LHCN-M2 (cell line): ENCODE measurements at regions not wholly inside any gene's neighbourhood (a gene's known extent, or its start where the extent isn't known, plus 50 kb on each side); places are given as distances from the start of the nearest gene placed in this dataset.
"Not testable (repeated sequence)": the region's sequence is repeated elsewhere in the genome, so short reads cannot be mapped to it uniquely, and the experiment has no call there.

Source experiments
- DNase-seq: peaks from one replicate; pipeline ENCODE4 v3.0.0-alpha.2; 2012; ENCODE audit warnings: low read depth

- DNase-seq: no peak
These were observed 267.8 kb downstream of the MED10 start for GRCh38 chr5:6110441-6111005.

GRCh38 chr5:6108981-6109825, 269.1 kb downstream of the MED10 start:
- no peak for DNase-seq

DNA sequence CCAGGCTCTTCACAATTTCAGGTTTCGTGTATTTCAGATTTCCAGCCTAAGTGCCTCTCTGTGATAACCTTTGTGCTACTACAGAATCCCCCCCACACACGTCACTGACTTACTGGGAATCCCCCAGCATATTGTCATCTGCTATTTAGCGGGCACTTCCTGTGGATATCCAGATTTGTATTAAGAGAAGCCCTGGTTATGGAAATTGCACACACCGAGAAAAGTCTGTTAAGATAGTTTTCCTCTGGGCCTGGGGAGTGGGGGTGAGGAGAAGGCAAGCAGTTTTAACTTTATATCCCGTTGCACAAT, 269.9 kb downstream of the MED10 start:
- DNase-seq: no peak

DNA sequence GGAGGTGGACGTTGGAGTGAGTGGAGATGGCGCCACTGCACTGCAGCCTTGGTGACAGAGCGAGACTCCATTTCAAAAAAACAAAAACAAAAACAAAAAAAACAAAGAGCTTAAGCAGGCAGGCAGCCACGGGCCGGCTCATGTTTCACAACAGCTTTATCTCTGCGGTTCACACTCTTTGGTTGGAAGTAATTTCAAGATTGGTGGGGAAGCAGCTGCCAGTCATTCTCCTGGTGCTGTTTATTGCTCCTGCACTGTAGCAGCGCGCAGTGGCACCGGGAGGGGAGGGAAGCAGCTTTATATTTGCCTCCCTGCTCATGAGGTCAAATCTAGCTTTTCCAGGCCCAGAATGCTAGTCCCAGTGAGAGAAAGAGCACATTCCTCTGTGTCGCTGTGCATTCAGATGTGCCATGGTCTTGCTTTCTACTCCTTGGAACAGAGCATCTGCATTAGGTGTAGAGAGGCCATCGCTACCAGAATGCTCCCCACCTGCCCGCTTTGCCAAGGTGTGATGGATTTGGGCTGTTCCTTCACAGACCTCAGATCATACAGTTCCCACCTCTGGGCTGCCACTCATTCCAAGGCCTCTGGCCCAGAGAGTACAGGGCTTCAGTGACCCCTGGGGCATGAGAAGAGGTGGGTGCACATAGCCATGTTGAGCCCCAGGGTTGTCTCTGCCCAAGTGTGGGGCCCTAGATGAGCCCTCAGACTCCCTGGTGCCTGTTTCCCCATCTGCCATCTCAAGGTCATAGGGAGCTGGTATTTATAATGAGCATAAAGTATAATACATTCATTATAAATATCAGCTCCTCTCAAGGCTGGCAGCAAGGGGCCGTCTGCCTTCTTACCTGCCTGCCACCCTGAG, 270.4 kb downstream of the MED10 start:
- no peak for DNase-seq

GRCh38 chr5:6106756-6107155, 271.6 kb downstream of the MED10 start:
- DNase-seq: no peak

- DNase-seq: no peak
These were observed 273.0 kb downstream of the MED10 start for GRCh38 chr5:6105320-6105719.

DNA sequence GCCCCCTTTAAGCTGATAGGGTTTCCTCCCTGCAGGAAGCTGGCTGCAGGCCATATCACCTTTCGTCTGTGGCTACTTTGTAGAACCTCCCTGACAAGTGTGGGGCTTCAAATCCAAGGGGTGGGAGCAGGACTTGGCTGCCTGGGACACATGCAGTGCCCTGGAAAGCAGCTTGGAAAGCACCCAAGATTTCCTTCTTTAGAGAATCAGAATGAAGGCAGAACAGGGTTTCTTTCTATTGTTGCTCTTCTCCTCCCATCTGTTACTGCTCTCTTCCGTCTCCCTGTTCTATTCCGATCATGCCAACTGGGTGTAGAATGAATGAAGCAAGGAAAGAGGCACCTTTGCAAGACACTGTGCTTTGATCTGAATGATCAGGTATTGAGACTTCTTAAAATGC, 282.2 kb downstream of the MED10 start:
- no peak for DNase-seq

DNA sequence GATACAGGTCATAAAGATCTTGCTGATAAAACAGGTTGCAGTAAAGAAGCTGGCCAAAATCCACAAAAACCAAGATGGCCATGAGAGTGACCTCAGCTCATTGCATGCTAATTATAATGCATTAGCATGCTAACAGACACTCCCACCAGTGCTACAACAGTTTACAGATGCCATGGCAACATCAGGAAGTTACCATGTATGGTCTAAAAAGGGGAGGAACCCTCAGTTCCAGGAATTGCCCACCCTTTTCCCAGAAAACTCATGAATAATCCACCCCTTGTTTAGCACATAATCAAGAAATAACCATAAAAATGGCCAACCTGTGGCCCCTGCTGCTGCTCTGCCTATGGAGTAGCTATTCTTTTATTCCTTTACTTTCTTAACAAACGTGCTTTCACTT, 284.2 kb downstream of the MED10 start:
- not testable (repeated sequence) for DNase-seq

- no peak for DNase-seq
These were observed 287.5 kb downstream of the MED10 start for GRCh38 chr5:6090838-6091237.

- no peak for DNase-seq
These were observed 288.2 kb downstream of the MED10 start for GRCh38 chr5:6090079-6090654.

- no peak for DNase-seq
These were observed 289.6 kb downstream of the MED10 start for GRCh38 chr5:6088706-6089105.

- no peak for DNase-seq
These were observed 290.8 kb downstream of the MED10 start for GRCh38 chr5:6087576-6087975.

GRCh38 chr5:6086871-6087270, 291.5 kb downstream of the MED10 start:
- DNase-seq: no peak

DNA sequence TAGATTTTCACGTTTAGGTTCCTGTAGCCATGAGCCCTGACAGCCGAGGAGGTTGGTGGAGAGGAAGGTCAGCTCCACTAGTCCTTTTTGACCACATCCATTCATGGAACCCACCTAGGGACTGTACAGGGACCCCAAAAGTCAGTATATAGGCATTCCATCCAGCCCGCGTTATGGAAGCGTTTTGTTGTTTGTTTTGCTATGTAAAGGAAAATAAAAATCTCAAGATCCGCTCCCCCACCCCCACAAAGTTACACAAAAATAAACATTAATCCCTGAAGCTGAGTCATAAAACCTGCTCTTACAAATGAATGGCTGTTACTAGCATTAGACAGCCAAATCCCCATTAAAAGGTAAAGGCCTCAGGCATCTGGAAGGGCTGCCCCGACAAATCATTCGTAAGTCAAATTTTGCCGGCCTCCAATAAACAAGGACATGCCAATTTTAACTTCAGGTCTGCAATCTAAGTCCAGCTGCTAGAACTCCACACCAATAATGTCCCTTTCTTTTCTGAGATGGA, 292.9 kb downstream of the MED10 start:
- no peak for DNase-seq

DNA sequence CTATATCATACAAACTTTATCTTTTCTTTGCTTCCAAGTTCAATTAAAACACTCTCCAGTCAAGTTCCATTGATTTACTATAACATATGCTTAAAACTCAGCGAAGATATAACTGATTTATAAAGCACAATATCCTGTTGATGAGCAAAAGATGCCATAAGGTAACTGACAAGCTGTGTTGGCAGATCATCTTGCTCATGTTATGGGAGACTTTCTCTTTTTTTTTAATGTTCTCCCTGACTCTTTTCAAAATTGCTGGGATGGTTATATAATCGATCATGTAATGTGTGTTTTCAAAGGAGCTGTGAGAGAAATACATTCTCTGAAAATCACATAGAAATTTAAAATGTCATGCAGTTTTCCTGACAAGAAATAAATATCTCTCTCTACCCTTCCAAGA, 293.5 kb downstream of the MED10 start:
- no peak for DNase-seq

DNA sequence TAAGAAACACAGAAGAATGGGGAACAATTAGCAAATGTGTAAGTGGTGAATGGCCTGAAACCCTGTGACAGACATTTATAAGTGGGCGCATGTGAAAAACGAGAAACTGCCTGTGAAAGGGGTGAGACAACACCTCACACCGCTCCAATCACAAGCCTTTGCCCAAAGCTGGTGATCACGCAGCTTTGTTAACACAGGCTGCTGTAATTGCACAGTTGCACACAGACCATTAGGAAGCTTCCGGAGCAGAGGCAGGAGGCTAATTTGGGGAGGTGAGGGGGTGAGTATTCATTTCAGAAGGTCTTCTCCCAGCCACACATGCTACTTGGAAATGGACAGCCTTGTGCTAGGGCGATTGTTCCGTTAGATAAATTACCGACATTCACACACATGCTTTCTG, 294.0 kb downstream of the MED10 start:
- no peak for DNase-seq

DNA sequence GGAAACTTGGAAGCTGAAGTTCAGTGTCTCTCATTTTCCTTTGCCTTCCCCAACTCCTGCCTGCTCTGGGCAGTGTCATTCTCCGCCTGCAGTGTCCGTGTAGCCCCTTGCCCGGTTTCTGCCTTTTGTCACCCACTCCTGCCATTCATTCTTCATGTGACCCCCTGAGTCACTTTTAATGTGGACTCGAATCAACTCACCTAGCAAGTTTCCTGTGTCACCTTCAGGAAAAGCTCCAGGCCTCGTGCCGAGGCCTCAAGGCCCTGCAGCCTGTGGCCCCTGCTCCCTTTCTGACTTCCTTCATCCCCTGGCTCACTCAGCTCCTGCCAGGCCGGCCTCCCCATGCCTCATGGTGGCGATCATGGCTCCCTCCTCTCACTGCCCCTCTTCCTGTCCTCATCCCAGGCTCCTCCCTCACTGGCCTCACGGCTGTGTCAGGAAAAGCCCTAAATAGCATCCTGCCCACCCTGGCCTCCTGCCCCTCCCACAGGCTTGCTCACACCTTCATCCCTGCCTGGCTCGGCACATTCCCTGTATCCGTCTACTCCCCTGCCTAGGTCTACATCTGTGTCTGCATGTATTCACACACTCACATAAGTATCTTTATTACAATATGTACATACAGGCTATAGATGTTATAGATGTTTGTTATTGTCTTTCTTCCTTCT, 294.9 kb downstream of the MED10 start:
- DNase-seq: no peak

GRCh38 chr5:6082685-6083084, 295.7 kb downstream of the MED10 start:
- DNase-seq: no peak

DNA sequence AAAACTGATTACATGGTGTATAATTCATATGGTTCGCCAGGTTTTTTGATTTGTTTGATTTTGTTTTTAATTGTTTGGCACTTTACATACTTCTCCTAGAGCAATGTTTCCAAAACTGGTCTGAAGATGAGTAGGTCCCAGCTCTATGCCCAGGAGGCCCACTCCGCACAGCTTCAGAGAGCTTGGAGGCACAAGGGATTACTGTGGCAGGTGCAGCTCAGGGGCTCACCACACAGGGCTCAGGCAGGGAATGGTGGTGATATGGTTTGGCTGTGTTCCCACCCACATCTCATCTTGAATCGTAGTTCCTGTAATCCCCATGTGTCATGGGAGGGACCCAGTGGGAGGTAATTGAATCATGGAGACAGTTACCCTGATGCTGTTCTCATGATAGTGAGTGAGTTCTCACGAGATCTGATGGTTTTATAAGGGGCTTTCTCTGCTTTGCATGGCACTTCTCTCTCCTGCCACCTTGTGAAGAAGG, 296.6 kb downstream of the MED10 start:
- DNase-seq: no peak

DNA sequence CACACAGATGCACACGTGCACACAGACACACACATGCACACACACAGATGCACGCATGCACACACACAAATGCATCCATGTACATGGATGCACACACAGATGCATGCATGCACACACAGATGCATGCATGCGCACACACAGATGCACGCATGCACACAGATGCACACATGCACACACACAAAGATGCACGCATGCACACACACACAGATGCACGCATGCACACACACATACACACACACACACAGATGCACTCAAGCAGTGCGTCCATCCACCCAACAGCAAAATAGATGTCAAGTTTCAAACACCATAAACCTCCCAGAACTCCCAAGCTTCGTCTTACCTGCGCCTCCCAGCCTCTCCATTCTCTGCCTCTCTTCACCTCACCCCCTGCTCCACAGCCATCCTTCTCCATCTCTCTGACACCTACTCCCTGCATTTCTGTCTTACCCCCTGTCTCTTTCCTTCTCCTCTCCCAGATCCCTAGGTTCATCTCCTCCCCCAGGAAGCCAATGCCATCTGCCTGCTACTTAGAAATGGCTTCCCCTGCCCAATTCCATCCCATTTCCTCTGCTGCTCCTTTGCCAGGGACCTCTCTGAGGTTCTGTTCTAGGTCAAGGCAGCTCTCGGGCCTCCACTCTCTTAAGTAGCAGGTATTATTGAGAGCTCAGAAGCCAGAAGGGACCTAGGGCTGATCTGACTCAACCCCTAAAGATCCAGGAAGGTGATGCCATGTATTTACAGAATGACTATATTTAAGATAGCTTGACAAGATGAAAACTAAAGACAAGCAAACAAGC, 297.2 kb downstream of the MED10 start:
- DNase-seq: no peak

DNA sequence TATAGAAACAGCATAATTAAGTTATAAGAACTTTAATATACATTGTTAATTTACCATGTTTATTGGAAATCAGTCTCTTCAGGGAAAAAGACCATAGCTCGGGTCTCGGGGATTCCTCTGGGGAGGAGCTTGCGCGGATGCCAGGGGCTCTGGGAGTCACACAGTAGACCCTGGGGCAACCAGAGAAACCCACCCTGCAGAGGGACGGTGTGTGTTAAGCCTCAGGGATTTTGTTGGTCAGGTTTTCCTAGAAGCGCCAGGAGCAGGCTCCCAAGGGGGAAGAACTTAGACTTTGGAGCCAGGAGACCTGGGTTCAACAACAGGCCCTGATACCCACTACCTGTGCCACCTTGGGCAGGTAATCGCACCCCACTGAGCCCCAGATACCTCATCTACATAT, 297.9 kb downstream of the MED10 start:
- no peak for DNase-seq
